Glutamatergic neuron (in vitro differentiated cells): ENCODE measurements at regions not wholly inside any gene's neighbourhood (a gene's known extent, or its start where the extent isn't known, plus 50 kb on each side); places are given as distances from the start of the nearest gene placed in this dataset.

ENCODE experiments used
- DNase-seq: peaks from one replicate; pipeline ENCODE4 v3.0.0; 2022
- H3K27ac Mint-ChIP-seq: one replicate; pipeline ENCODE4 v1.8.0; 2020; ENCODE audit warnings: mild to moderate bottlenecking, mixed read lengths, inconsistent platforms; ENCODE audit not compliant: unreplicated experiment
- H3K27me3 Mint-ChIP-seq: one replicate; pipeline ENCODE4 v1.8.0; 2020; ENCODE audit warnings: mild to moderate bottlenecking, moderate library complexity, mixed read lengths, inconsistent platforms; ENCODE audit not compliant: unreplicated experiment
- H3K36me3 Mint-ChIP-seq: one replicate; pipeline ENCODE4 v1.8.0; 2020; ENCODE audit warnings: mild to moderate bottlenecking, mixed read lengths, inconsistent platforms; ENCODE audit not compliant: unreplicated experiment
- H3K4me1 Mint-ChIP-seq: one replicate; pipeline ENCODE4 v1.8.0; 2020; ENCODE audit warnings: mild to moderate bottlenecking, low read depth, mixed read lengths, inconsistent platforms; ENCODE audit not compliant: unreplicated experiment
- H3K4me3 Mint-ChIP-seq: one replicate; pipeline ENCODE4 v1.8.0; 2020; ENCODE audit warnings: mild to moderate bottlenecking, mixed read lengths, inconsistent platforms; ENCODE audit not compliant: unreplicated experiment
- H3K9me3 Mint-ChIP-seq: one replicate; pipeline ENCODE4 v1.8.0; 2020; ENCODE audit warnings: mild to moderate bottlenecking, moderate library complexity, mixed read lengths, inconsistent platforms; ENCODE audit not compliant: unreplicated experiment
- TF ChIP-seq, protein P1 (sequence below): fragments of 200-600 bp; sonication (generic); IDR thresholded peaks from one replicate; pipeline ENCODE4 v1.5.0; 2021; ENCODE audit not compliant: partially characterized antibody, unreplicated experiment

- Mint-ChIP-seq H3K4me1 (no peaks in the 10 kb centered on the region), H3K36me3 (no peaks in the 10 kb centered on the region), H3K27ac (no peak overlapping the region), H3K27me3 (no peaks in the 10 kb centered on the region), H3K4me3 (no peak overlapping the region), H3K9me3 (no peaks in the 10 kb centered on the region)
- DNase-seq = no peak
- TF ChIP-seq, protein P1, sequence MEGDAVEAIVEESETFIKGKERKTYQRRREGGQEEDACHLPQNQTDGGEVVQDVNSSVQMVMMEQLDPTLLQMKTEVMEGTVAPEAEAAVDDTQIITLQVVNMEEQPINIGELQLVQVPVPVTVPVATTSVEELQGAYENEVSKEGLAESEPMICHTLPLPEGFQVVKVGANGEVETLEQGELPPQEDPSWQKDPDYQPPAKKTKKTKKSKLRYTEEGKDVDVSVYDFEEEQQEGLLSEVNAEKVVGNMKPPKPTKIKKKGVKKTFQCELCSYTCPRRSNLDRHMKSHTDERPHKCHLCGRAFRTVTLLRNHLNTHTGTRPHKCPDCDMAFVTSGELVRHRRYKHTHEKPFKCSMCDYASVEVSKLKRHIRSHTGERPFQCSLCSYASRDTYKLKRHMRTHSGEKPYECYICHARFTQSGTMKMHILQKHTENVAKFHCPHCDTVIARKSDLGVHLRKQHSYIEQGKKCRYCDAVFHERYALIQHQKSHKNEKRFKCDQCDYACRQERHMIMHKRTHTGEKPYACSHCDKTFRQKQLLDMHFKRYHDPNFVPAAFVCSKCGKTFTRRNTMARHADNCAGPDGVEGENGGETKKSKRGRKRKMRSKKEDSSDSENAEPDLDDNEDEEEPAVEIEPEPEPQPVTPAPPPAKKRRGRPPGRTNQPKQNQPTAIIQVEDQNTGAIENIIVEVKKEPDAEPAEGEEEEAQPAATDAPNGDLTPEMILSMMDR = no peak
These were observed 202.8 kb upstream of the STXBP6 start for GRCh38 chr14:25252793-25253192.

DNA sequence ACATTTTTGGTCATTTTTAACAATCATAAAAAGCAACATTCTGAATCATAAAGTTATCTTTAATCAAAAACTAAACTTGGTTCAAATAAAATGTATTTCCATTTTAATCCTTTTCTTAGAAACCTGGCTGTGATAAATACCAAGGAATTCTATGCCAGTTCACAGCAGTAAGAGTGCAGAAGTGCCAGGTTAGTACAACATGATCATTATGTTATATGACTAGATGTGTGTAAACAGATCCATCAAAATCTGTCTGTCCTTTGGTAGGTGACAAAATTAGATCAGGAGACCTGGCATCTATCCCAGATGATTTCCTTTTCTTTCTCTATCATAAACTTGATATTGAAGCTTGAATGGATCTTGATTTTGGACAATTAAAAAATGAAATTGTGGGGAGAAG lies 200.6 kb upstream of the STXBP6 start:
- no peaks in the 10 kb centered on the region for H3K27me3 Mint-ChIP-seq
- H3K27ac Mint-ChIP-seq = no peak overlapping the region
- no peaks in the 10 kb centered on the region for H3K9me3 Mint-ChIP-seq
- TF ChIP-seq, protein P1 = no peak
- no peaks in the 10 kb centered on the region for H3K36me3 Mint-ChIP-seq
- DNase-seq = no peak
- H3K4me3 Mint-ChIP-seq = no peak overlapping the region
- no peaks in the 10 kb centered on the region for H3K4me1 Mint-ChIP-seq

- H3K27ac Mint-ChIP-seq = no peak overlapping the region
- H3K4me3 Mint-ChIP-seq = no peak overlapping the region
- no peaks in the 10 kb centered on the region for H3K27me3 Mint-ChIP-seq
- H3K36me3 Mint-ChIP-seq = no peaks in the 10 kb centered on the region
- H3K4me1 Mint-ChIP-seq = no peaks in the 10 kb centered on the region
- TF ChIP-seq, protein P1 = no peak
- no peaks in the 10 kb centered on the region for H3K9me3 Mint-ChIP-seq
- DNase-seq = no peak
These were observed 197.7 kb upstream of the STXBP6 start for GRCh38 chr14:25247609-25248008.

- no peak for DNase-seq
- no peaks in the 10 kb centered on the region for H3K36me3 Mint-ChIP-seq
- H3K27me3 Mint-ChIP-seq = no peaks in the 10 kb centered on the region
- no peak overlapping the region for H3K4me3 Mint-ChIP-seq
- H3K9me3 Mint-ChIP-seq = no peaks in the 10 kb centered on the region
- no peaks in the 10 kb centered on the region for H3K4me1 Mint-ChIP-seq
- TF ChIP-seq, protein P1 = no peak
- H3K27ac Mint-ChIP-seq = no peak overlapping the region
These were observed 196.8 kb upstream of the STXBP6 start for GRCh38 chr14:25246751-25247150.

DNA sequence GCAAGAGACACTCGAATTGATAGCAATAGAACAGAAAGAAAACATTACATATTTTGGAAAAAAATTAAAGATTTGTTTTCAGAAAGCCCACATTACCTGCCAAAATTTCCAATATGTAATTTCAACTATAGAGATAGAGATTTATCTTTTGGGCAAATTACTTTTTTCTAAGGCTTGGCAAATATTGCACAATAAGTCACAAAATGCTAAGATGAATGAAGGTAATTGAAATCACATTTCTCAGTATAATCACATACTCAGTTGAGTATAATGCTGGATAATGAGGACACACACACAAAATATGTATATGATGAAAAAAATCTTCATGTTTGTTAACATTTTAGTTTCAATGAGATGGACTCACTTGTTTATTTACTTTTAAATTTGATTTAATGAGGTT lies 189.2 kb upstream of the STXBP6 start:
- TF ChIP-seq, protein P1 = no peak
- H3K9me3 Mint-ChIP-seq = no peaks in the 10 kb centered on the region
- H3K27ac Mint-ChIP-seq = no peak overlapping the region

More for the DNA sequence above, 189.2 kb upstream of the STXBP6 start:
- H3K4me1 Mint-ChIP-seq = no peaks in the 10 kb centered on the region
- H3K36me3 Mint-ChIP-seq = no peaks in the 10 kb centered on the region
- no peaks in the 10 kb centered on the region for H3K27me3 Mint-ChIP-seq
- DNase-seq = no peak
- H3K4me3 Mint-ChIP-seq = no peak overlapping the region
